SK-N-SH treated with all-trans-retinoic acid at 6 μM for 48 hours (cell line): ENCODE measurements at regions not wholly inside any gene's neighbourhood (a gene's known extent, or its start where the extent isn't known, plus 50 kb on each side); places are given as distances from the start of the nearest gene placed in this dataset.
"Not testable (repeated sequence)": the region's sequence is repeated elsewhere in the genome, so short reads cannot be mapped to it uniquely, and the experiment has no call there.

Source experiments
- ATAC-seq: fragments of 200-7000 bp; cut with Tn5 transposase; 3 replicates; pipeline ENCODE4 v1.9.1; 2020; ENCODE audit warnings: mild to moderate bottlenecking, moderate library complexity
- ARNTL ChIP-seq: fragments of 450-650 bp; formaldehyde crosslinking; IDR thresholded peaks from 2 replicates; pipeline ENCODE4 v1.5.0; 2020; ENCODE audit warnings: low read depth, mild to moderate bottlenecking, moderate library complexity, borderline replicate concordance
- BACH2 ChIP-seq: fragments of 250-450 bp; sonication (Bioruptor Pico); IDR thresholded peaks from 2 replicates; pipeline ENCODE4 v1.9.0; 2021; ENCODE audit warnings: mild to moderate bottlenecking, borderline replicate concordance
- CREB5 ChIP-seq: fragments of 250-450 bp; sonication (Bioruptor Pico); IDR thresholded peaks from 2 replicates; pipeline ENCODE4 v1.5.1; 2020; ENCODE audit warnings: low read depth, mild to moderate bottlenecking, moderate library complexity
- ESRRG ChIP-seq: fragments of 250-450 bp; sonication (Bioruptor Pico); IDR thresholded peaks from 2 replicates; pipeline ENCODE4 v1.6.1; 2021; ENCODE audit warnings: mild to moderate bottlenecking
- GLIS3 ChIP-seq: fragments of 250-450 bp; sonication (Bioruptor Pico); IDR thresholded peaks from 2 replicates; pipeline ENCODE4 v1.5.0; 2020; ENCODE audit warnings: mild to moderate bottlenecking, moderate library complexity
- ISL1 ChIP-seq: fragments of 250-450 bp; sonication (Bioruptor Pico); IDR thresholded peaks from 2 replicates; pipeline ENCODE4 v2.1.2; 2022; ENCODE audit warnings: mild to moderate bottlenecking, moderate library complexity
- OSR1 ChIP-seq: fragments of 250-450 bp; sonication (Bioruptor Pico); IDR thresholded peaks from 2 replicates; pipeline ENCODE4 v1.8.0; 2022; ENCODE audit warnings: moderate library complexity, mild to moderate bottlenecking, inconsistent platforms
- POU6F1 ChIP-seq: fragments of 250-450 bp; sonication (Bioruptor Pico); IDR thresholded peaks from 2 replicates; pipeline ENCODE4 v1.8.0; 2021; ENCODE audit warnings: low read depth, mild to moderate bottlenecking, moderate library complexity, borderline replicate concordance
- PPARA ChIP-seq: fragments of 250-450 bp; sonication (Bioruptor Pico); IDR thresholded peaks from 2 replicates; pipeline ENCODE4 v1.5.0; 2020; ENCODE audit warnings: mild to moderate bottlenecking, borderline replicate concordance
- RARB ChIP-seq: fragments of 250-450 bp; sonication (Bioruptor Pico); IDR thresholded peaks from 2 replicates; pipeline ENCODE4 v1.8.0; 2021; ENCODE audit warnings: mild to moderate bottlenecking, moderate library complexity
- SNAI2 ChIP-seq: fragments of 250-450 bp; sonication (Bioruptor Pico); IDR thresholded peaks from 2 replicates; pipeline ENCODE4 v1.5.0; 2020; ENCODE audit warnings: mild to moderate bottlenecking, moderate library complexity
- TCF4 ChIP-seq: fragments of 250-450 bp; sonication (Bioruptor Pico); IDR thresholded peaks from 2 replicates; pipeline ENCODE4 v1.8.0; 2021; ENCODE audit warnings: mild to moderate bottlenecking, moderate library complexity, borderline replicate concordance
- TOX ChIP-seq: fragments of 250-450 bp; sonication (Bioruptor Pico); IDR thresholded peaks from 2 replicates; pipeline ENCODE4 v1.8.0; 2021; ENCODE audit warnings: mild to moderate bottlenecking, moderate library complexity, borderline replicate concordance
- TSHZ2 ChIP-seq: fragments of 250-450 bp; sonication (Bioruptor Pico); IDR thresholded peaks from 2 replicates; pipeline ENCODE4 v1.5.0; 2020; ENCODE audit warnings: mild to moderate bottlenecking, moderate library complexity
- ZC3H10 ChIP-seq: fragments of 250-450 bp; sonication (Bioruptor Pico); IDR thresholded peaks from 2 replicates; pipeline ENCODE4 v1.5.1; 2021; ENCODE audit warnings: mild to moderate bottlenecking, moderate library complexity
- ZFP3 ChIP-seq: fragments of 250-450 bp; sonication (Bioruptor Pico); IDR thresholded peaks from 2 replicates; pipeline ENCODE4 v1.5.0; 2020; ENCODE audit warnings: mild to moderate bottlenecking, moderate library complexity
- ZFP30 ChIP-seq: fragments of 450-650 bp; formaldehyde crosslinking; IDR thresholded peaks from 2 replicates; pipeline ENCODE4 v1.5.0; 2022; ENCODE audit warnings: mild to moderate bottlenecking, moderate library complexity
- ZNF565 ChIP-seq: fragments of 450-650 bp; formaldehyde crosslinking; conservative IDR thresholded peaks from 2 replicates; pipeline ENCODE4 v1.5.0; 2020; ENCODE audit warnings: low read depth, mild to moderate bottlenecking, moderate library complexity
- ZNF70 ChIP-seq: fragments of 450-650 bp; formaldehyde crosslinking; IDR thresholded peaks from 2 replicates; pipeline ENCODE4 v1.5.0; 2020; ENCODE audit warnings: mild to moderate bottlenecking, moderate library complexity
- ZNF8 ChIP-seq: fragments of 450-650 bp; formaldehyde crosslinking; IDR thresholded peaks from 2 replicates; pipeline ENCODE4 v1.5.0; 2020; ENCODE audit warnings: mild to moderate bottlenecking, moderate library complexity
- TF ChIP-seq, protein P1 (sequence below): fragments of 250-450 bp; sonication (Bioruptor Pico); IDR thresholded peaks from 2 replicates; pipeline ENCODE4 v1.5.1; 2021; ENCODE audit warnings: mild to moderate bottlenecking, moderate library complexity
- TF ChIP-seq, protein P2 (sequence below): fragments of 250-450 bp; sonication (Bioruptor Pico); IDR thresholded peaks from 2 replicates; pipeline ENCODE4 v1.8.0; 2020; ENCODE audit warnings: mild to moderate bottlenecking, moderate library complexity, borderline replicate concordance

- TF ChIP-seq, protein P1, sequence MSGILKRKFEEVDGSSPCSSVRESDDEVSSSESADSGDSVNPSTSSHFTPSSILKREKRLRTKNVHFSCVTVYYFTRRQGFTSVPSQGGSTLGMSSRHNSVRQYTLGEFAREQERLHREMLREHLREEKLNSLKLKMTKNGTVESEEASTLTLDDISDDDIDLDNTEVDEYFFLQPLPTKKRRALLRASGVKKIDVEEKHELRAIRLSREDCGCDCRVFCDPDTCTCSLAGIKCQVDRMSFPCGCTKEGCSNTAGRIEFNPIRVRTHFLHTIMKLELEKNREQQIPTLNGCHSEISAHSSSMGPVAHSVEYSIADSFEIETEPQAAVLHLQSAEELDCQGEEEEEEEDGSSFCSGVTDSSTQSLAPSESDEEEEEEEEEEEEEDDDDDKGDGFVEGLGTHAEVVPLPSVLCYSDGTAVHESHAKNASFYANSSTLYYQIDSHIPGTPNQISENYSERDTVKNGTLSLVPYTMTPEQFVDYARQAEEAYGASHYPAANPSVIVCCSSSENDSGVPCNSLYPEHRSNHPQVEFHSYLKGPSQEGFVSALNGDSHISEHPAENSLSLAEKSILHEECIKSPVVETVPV (CRISPR knock-in tag): no peak
- TF ChIP-seq GLIS3 (CRISPR knock-in tag): no peak
- no peak for TF ChIP-seq ZFP30 (CRISPR knock-in tag)
- no peak for TF ChIP-seq BACH2 (CRISPR knock-in tag)
- TF ChIP-seq ISL1 (CRISPR knock-in tag): no peak
- no peak for TF ChIP-seq ESRRG (CRISPR knock-in tag)
- no peak for TF ChIP-seq PPARA (CRISPR knock-in tag)
- TF ChIP-seq, protein P2, sequence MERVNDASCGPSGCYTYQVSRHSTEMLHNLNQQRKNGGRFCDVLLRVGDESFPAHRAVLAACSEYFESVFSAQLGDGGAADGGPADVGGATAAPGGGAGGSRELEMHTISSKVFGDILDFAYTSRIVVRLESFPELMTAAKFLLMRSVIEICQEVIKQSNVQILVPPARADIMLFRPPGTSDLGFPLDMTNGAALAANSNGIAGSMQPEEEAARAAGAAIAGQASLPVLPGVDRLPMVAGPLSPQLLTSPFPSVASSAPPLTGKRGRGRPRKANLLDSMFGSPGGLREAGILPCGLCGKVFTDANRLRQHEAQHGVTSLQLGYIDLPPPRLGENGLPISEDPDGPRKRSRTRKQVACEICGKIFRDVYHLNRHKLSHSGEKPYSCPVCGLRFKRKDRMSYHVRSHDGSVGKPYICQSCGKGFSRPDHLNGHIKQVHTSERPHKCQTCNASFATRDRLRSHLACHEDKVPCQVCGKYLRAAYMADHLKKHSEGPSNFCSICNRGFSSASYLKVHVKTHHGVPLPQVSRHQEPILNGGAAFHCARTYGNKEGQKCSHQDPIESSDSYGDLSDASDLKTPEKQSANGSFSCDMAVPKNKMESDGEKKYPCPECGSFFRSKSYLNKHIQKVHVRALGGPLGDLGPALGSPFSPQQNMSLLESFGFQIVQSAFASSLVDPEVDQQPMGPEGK (CRISPR knock-in tag): no peak
- no peak for TF ChIP-seq ZFP3 (CRISPR knock-in tag)
- no peak for TF ChIP-seq OSR1 (CRISPR knock-in tag)
- TF ChIP-seq ARNTL: no peak
- TF ChIP-seq POU6F1 (CRISPR knock-in tag): no peak
- no peak for TF ChIP-seq ZNF70 (CRISPR knock-in tag)
- no peak for TF ChIP-seq ZNF8 (CRISPR knock-in tag)
- no peak for TF ChIP-seq TOX (CRISPR knock-in tag)
- no peak for TF ChIP-seq ZNF565 (CRISPR knock-in tag)
- no peak for TF ChIP-seq ZC3H10 (CRISPR knock-in tag)
- no peak for TF ChIP-seq SNAI2 (CRISPR knock-in tag)
- TF ChIP-seq TCF4 (CRISPR knock-in tag): no peak
- no peak for TF ChIP-seq TSHZ2 (CRISPR knock-in tag)
- no peak for ATAC-seq
These were observed 71.9 kb upstream of the ANKRD30A start for GRCh38 chr10:37053476-37053875.

DNA sequence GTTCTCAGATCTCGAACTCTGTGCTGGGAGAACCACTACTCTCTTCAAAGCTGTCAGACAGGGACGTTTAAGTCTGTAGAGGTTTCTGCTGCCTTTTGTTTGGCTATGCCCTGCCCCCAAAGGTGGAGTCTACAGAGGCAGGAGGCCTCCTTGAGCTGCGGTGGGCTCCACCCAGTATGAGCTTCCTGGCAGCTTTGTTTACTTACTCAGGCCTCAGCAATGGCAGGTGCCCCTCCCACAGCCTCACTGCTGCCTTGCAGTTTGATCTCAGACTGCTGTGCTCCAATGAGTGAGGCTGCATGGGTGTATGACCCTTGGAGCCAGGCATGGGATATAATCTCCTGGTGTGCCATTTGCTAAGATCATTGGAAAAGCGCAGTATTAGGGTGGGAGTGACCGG is 75.4 kb upstream of the ANKRD30A start:
- not testable (repeated sequence) for ATAC-seq

DNA sequence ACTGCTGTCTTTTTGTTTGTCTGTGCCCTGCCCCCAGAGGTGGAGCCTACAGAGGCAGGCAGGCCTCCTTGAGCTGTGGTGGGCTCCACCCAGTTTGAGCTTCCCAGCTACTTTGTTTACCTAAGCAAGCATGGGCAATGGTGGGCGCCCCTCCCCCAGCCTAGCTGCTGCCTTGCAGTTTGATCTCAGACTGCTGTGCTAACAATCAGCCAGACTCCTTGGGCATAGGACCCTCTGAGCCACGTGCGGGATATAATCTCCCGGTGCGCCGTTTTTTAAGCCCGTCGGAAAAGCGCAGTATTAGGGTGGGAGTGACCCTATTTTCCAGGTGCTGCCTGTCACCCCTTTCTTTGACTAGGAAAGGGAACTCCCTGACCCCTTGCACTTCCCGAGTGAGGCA is 81.1 kb upstream of the ANKRD30A start:
- not testable (repeated sequence) for ATAC-seq

- TF ChIP-seq ZC3H10 (CRISPR knock-in tag) (no peak), CREB5 (no peak), SNAI2 (CRISPR knock-in tag) (no peak), ISL1 (CRISPR knock-in tag) (no peak), ZFP3 (CRISPR knock-in tag) (no peak), RARB (CRISPR knock-in tag) (no peak), ZFP30 (CRISPR knock-in tag) (no peak), OSR1 (CRISPR knock-in tag) (no peak)
- TF ChIP-seq, protein P2 (CRISPR knock-in tag): no peak
- no peak for ATAC-seq
These were observed 89.5 kb upstream of the ANKRD30A start for GRCh38 chr10:37035853-37036252.
